ENCODE measurements at regions not wholly inside any gene's neighbourhood (a gene's known extent, or its start where the extent isn't known, plus 50 kb on each side); places are given as distances from the start of the nearest gene placed in this dataset.

GRCh38 chr2:226434702-226435101, 364.9 kb downstream of the IRS1 start:
- no peak for TF ChIP-seq EZH2phosphoT487 (conservative IDR thresholded peaks at IDR 0.05; ENCODE audit: low read length)
- TF ChIP-seq CTCF (IDR thresholded peaks at IDR 0.05; ENCODE audit: insufficient read depth, low read length, poor library complexity, severe bottlenecking), result no peak
